ENCODE measurements at regions not wholly inside any gene's neighbourhood (a gene's known extent, or its start where the extent isn't known, plus 50 kb on each side); places are given as distances from the start of the nearest gene placed in this dataset.

GRCh38 chr5:57683036-57683630 is 200.5 kb upstream of the ACTBL2 start:
- 100% methylated on average over 2 of the region's 2 CpGs for WGBS (ENCODE audit: insufficient coverage)
- no peak for ATAC-seq

GRCh38 chr5:57681942-57682341 is 199.3 kb upstream of the ACTBL2 start:
- H3K4me1 Mint-ChIP-seq, result no peaks in the 10 kb centered on the region
- intact Hi-C loops (cut with micrococcal nuclease), result no loop called here
- WGBS (ENCODE audit: insufficient coverage), result 85% methylated on average over 3 of the region's 3 CpGs
- H3K27me3 ChIP-seq (ENCODE audit: control insufficient read depth, insufficient read depth, low read length), result no peaks in the 10 kb centered on the region
- no peak overlapping the region for H3K27ac ChIP-seq (ENCODE audit: low read length)
- H3K4me3 ChIP-seq (ENCODE audit: low read length), result no peak overlapping the region
- H3K36me3 Mint-ChIP-seq, result no peaks in the 10 kb centered on the region
- H3K36me3 ChIP-seq (ENCODE audit: control insufficient read depth, insufficient read depth, low read length), result no peaks in the 10 kb centered on the region
- no peaks in the 10 kb centered on the region for H3K9me3 ChIP-seq (ENCODE audit: control insufficient read depth, insufficient read depth, low read length)
- peaks cover 0 to 5% of the 10 kb centered on the region in 2 donors for H3K9me3 Mint-ChIP-seq
- TF ChIP-seq CTCF (IDR thresholded peaks at IDR 0.05), result no peak
- H3K4me1 ChIP-seq (ENCODE audit: control insufficient read depth, insufficient read depth, low read length), result no peaks in the 10 kb centered on the region
- DNase-seq, result no peak
- H3K27ac Mint-ChIP-seq, result no peak overlapping the region
- H3K27me3 Mint-ChIP-seq (ENCODE audit: low read depth in 2 of 2), result peaks cover 4 to 11% of the 10 kb centered on the region in 2 donors
- H3K4me3 Mint-ChIP-seq, result no peak overlapping the region
- no peak for ATAC-seq

More at GRCh38 chr5:57683036-57683630, 200.5 kb upstream of the ACTBL2 start:
- Mint-ChIP-seq H3K27ac (no peak overlapping the region), H3K4me1 (no peaks in the 10 kb centered on the region), H3K36me3 (no peaks in the 10 kb centered on the region), H3K4me3 (no peak overlapping the region), H3K27me3 (ENCODE audit: low read depth in 2 of 2) (peaks cover 4 to 11% of the 10 kb centered on the region in 2 donors), H3K9me3 (peaks cover 0 to 5% of the 10 kb centered on the region in 2 donors)
- no peak for DNase-seq
- Histone ChIP-seq H3K36me3 (ENCODE audit: control insufficient read depth, insufficient read depth, low read length) (no peaks in the 10 kb centered on the region), H3K27ac (ENCODE audit: low read length) (no peak overlapping the region), H3K4me3 (ENCODE audit: low read length) (no peak overlapping the region), H3K9me3 (ENCODE audit: control insufficient read depth, insufficient read depth, low read length) (no peaks in the 10 kb centered on the region), H3K27me3 (ENCODE audit: control insufficient read depth, insufficient read depth, low read length) (no peaks in the 10 kb centered on the region), H3K4me1 (ENCODE audit: control insufficient read depth, insufficient read depth, low read length) (no peaks in the 10 kb centered on the region)
- no peak for TF ChIP-seq CTCF (IDR thresholded peaks at IDR 0.05)
- intact Hi-C loops (cut with micrococcal nuclease), result no loop called here

- Mint-ChIP-seq H3K4me3 (no peak overlapping the region), H3K27me3 (ENCODE audit: low read depth in 2 of 2) (peaks cover 4 to 11% of the 10 kb centered on the region in 2 donors), H3K4me1 (no peaks in the 10 kb centered on the region), H3K27ac (no peak overlapping the region), H3K36me3 (no peaks in the 10 kb centered on the region), H3K9me3 (peaks cover 0 to 7% of the 10 kb centered on the region in 2 donors)
- Histone ChIP-seq H3K9me3 (ENCODE audit: control insufficient read depth, insufficient read depth, low read length) (no peaks in the 10 kb centered on the region), H3K4me1 (ENCODE audit: control insufficient read depth, insufficient read depth, low read length) (no peaks in the 10 kb centered on the region), H3K27me3 (ENCODE audit: control insufficient read depth, insufficient read depth, low read length) (no peaks in the 10 kb centered on the region), H3K4me3 (ENCODE audit: low read length) (no peak overlapping the region), H3K36me3 (ENCODE audit: control insufficient read depth, insufficient read depth, low read length) (no peaks in the 10 kb centered on the region), H3K27ac (ENCODE audit: low read length) (no peak overlapping the region)
- ATAC-seq, result no peak
- no peak for DNase-seq
- TF ChIP-seq CTCF (IDR thresholded peaks at IDR 0.05), result no peak
- WGBS (ENCODE audit: insufficient coverage), result 94% methylated on average over 1 of the region's 1 CpG
- intact Hi-C loops (cut with micrococcal nuclease), result no loop called here
These were observed 198.1 kb upstream of the ACTBL2 start for GRCh38 chr5:57680686-57681085.

- intact Hi-C loops (cut with micrococcal nuclease), result no loop called here
- no peaks in the 10 kb centered on the region for H3K9me3 ChIP-seq (ENCODE audit: control insufficient read depth, insufficient read depth, low read length)
- H3K4me3 Mint-ChIP-seq, result no peak overlapping the region
- H3K27ac Mint-ChIP-seq, result no peak overlapping the region
- H3K9me3 Mint-ChIP-seq, result peaks cover 0 to 4% of the 10 kb centered on the region in 2 donors
- H3K27me3 ChIP-seq (ENCODE audit: control insufficient read depth, insufficient read depth, low read length), result no peaks in the 10 kb centered on the region
- H3K27ac ChIP-seq (ENCODE audit: low read length), result no peak overlapping the region
- no peak for DNase-seq
- H3K27me3 Mint-ChIP-seq (ENCODE audit: low read depth in 2 of 2), result peaks cover 4 to 11% of the 10 kb centered on the region in 2 donors
- no peak overlapping the region for H3K4me3 ChIP-seq (ENCODE audit: low read length)
- no peak for ATAC-seq
- no peaks in the 10 kb centered on the region for H3K36me3 Mint-ChIP-seq
- no peaks in the 10 kb centered on the region for H3K36me3 ChIP-seq (ENCODE audit: control insufficient read depth, insufficient read depth, low read length)
- no peaks in the 10 kb centered on the region for H3K4me1 Mint-ChIP-seq
- TF ChIP-seq CTCF (IDR thresholded peaks at IDR 0.05), result no peak
- H3K4me1 ChIP-seq (ENCODE audit: control insufficient read depth, insufficient read depth, low read length), result no peaks in the 10 kb centered on the region
These were observed 194.6 kb upstream of the ACTBL2 start for GRCh38 chr5:57677235-57677634.
